A549 (cell line): ENCODE measurements at regions not wholly inside any gene's neighbourhood (a gene's known extent, or its start where the extent isn't known, plus 50 kb on each side); places are given as distances from the start of the nearest gene placed in this dataset.

Experiments
- E2F6 ChIP-seq: IDR thresholded peaks from 2 replicates; pipeline ENCODE4 v1.6.1; 2012; ENCODE audit warnings: low read depth, borderline replicate concordance
- RFX5 ChIP-seq: fragments of 450-650 bp; IDR thresholded peaks from 2 replicates; pipeline ENCODE4 v1.7.1; 2014; ENCODE audit warnings: antibody characterized with exemption, mild to moderate bottlenecking, moderate library complexity
- TF ChIP-seq, protein P1 (sequence below): fragments of >200 bp; sonication (Bioruptor Twin); formaldehyde crosslinking; IDR thresholded peaks from 3 replicates; pipeline ENCODE4 v1.5.1; 2016
- TF ChIP-seq, protein P2 (sequence below): IDR thresholded peaks from 2 replicates; pipeline ENCODE4 v1.6.1; 2012

DNA sequence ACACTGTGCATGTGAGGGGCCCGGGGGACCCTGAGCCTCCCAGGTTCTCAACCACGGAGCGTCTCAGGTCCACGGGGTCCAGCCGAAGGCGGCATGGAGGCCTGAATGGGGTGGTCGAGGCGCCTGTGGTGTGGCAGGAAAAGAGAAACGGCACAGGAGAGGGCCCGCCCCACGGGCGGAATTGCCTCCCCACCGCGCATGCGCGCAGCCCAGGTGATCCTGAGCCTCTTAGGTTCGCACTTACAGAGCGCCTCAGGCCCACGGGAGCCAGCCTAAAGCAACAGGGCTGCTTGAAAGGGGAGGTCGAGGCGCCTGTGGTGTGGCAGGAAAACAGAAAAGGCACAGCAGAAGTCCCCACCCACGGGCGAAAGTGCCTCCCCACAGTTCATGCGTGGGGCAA lies 311.0 kb downstream of the ALG10 start:
- TF ChIP-seq, protein P1, sequence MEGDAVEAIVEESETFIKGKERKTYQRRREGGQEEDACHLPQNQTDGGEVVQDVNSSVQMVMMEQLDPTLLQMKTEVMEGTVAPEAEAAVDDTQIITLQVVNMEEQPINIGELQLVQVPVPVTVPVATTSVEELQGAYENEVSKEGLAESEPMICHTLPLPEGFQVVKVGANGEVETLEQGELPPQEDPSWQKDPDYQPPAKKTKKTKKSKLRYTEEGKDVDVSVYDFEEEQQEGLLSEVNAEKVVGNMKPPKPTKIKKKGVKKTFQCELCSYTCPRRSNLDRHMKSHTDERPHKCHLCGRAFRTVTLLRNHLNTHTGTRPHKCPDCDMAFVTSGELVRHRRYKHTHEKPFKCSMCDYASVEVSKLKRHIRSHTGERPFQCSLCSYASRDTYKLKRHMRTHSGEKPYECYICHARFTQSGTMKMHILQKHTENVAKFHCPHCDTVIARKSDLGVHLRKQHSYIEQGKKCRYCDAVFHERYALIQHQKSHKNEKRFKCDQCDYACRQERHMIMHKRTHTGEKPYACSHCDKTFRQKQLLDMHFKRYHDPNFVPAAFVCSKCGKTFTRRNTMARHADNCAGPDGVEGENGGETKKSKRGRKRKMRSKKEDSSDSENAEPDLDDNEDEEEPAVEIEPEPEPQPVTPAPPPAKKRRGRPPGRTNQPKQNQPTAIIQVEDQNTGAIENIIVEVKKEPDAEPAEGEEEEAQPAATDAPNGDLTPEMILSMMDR = no peak
- TF ChIP-seq, protein P2, sequence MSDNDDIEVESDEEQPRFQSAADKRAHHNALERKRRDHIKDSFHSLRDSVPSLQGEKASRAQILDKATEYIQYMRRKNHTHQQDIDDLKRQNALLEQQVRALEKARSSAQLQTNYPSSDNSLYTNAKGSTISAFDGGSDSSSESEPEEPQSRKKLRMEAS = no peak
- TF ChIP-seq RFX5 (no peak), E2F6 (no peak)
